GM19455 (cell line): ENCODE measurements at regions not wholly inside any gene's neighbourhood (a gene's known extent, or its start where the extent isn't known, plus 50 kb on each side); places are given as distances from the start of the nearest gene placed in this dataset.

ENCODE experiments used
- ATAC-seq: cut with Tn5 transposase; IDR thresholded peaks from one replicate; pipeline ENCODE4 v1.9.1; 2021; ENCODE audit not compliant: unreplicated experiment

- no peak for ATAC-seq
Measured at GRCh38 chr10:28250782-28251181, 52.1 kb downstream of the MPP7 start.

GRCh38 chr10:28250358-28250757 is 52.5 kb downstream of the MPP7 start:
- ATAC-seq, result no peak

- ATAC-seq, result no peak
Measured at GRCh38 chr10:28249512-28249911, 53.4 kb downstream of the MPP7 start.

- ATAC-seq, result no peak
Measured at GRCh38 chr10:28248092-28248491, 54.8 kb downstream of the MPP7 start.

GRCh38 chr10:28246023-28246422 is 56.8 kb downstream of the MPP7 start:
- no peak for ATAC-seq

GRCh38 chr10:28243923-28244322 is 58.9 kb downstream of the MPP7 start:
- no peak for ATAC-seq

- no peak for ATAC-seq
Measured at GRCh38 chr10:28242555-28243204, 60.2 kb downstream of the MPP7 start.

- peak; percentile 76 for ATAC-seq
Measured at GRCh38 chr10:28241741-28242399, 61.0 kb downstream of the MPP7 start.

- no peak for ATAC-seq
Measured at GRCh38 chr10:28240400-28240799, 62.5 kb downstream of the MPP7 start.

- ATAC-seq, result no peak
Measured at GRCh38 chr10:28236591-28236990, 66.3 kb downstream of the MPP7 start.

GRCh38 chr10:28220811-28221210 is 82.1 kb downstream of the MPP7 start:
- no peak for ATAC-seq

GRCh38 chr10:28219251-28219650 is 83.6 kb downstream of the MPP7 start:
- no peak for ATAC-seq

GRCh38 chr10:28217848-28218247 is 85.0 kb downstream of the MPP7 start:
- no peak for ATAC-seq

GRCh38 chr10:28215930-28216329 is 86.9 kb downstream of the MPP7 start:
- ATAC-seq, result no peak

GRCh38 chr10:28214219-28214618 is 88.6 kb downstream of the MPP7 start:
- ATAC-seq, result no peak

GRCh38 chr10:28211759-28212158 is 91.1 kb downstream of the MPP7 start:
- no peak for ATAC-seq

- ATAC-seq, result no peak
Measured at GRCh38 chr10:28207799-28208198, 95.1 kb downstream of the MPP7 start.

GRCh38 chr10:28202941-28203352 is 99.9 kb downstream of the MPP7 start:
- ATAC-seq, result no peak

- no peak for ATAC-seq
Measured at GRCh38 chr10:28201410-28202400, 101.2 kb downstream of the MPP7 start.

- no peak for ATAC-seq
Measured at GRCh38 chr10:28200775-28201174, 102.1 kb downstream of the MPP7 start.

GRCh38 chr10:28199941-28200340 is 102.9 kb downstream of the MPP7 start:
- no peak for ATAC-seq

- ATAC-seq, result no peak
Measured at GRCh38 chr10:28190196-28190595, 112.7 kb downstream of the MPP7 start.
